ENCODE measurements at regions not wholly inside any gene's neighbourhood (a gene's known extent, or its start where the extent isn't known, plus 50 kb on each side); places are given as distances from the start of the nearest gene placed in this dataset.

DNA sequence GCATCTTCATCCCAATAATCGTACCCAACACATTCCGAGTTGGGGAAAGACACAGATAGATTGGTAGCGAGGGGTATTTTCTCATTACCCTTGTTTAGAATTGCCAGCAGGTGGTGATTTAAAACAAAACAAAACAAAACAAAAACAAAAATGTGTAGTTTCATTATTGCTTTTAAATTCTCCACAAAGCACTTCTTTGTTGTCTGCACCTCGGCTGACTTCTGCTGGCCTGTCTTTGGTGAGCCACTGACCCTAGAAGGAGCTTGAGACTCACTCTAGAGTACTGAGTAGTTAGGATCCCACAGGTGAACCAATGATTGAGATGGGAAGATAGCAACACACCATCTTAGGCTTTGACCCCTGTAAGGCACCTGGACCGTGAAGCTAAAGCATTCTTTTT, 105.4 kb upstream of the BET1 start:
- no peak for ATAC-seq
- intact Hi-C loops (cut with micrococcal nuclease) (no loop called here), in situ Hi-C loops (cut with MboI) (no loop called here)
- H3K9me1 ChIP-seq (ENCODE audit: control insufficient read depth, insufficient read depth, low read length), result no peaks in the 10 kb centered on the region
- H3K27me3 ChIP-seq (ENCODE audit: control insufficient read depth in 2 of 2, insufficient read depth in 2 of 2, low read length in 2 of 2), result no peaks in the 10 kb centered on the region
- H3K27ac ChIP-seq (ENCODE audit: extremely low read depth, low read depth, low read length), result no peak overlapping the region
- H3K79me2 ChIP-seq (ENCODE audit: control insufficient read depth, insufficient read depth, low read length), result no peaks in the 10 kb centered on the region
- ChIA-PET CTCF (ENCODE audit: low intra/inter-chr PET ratio) (no interaction called here), POLR2A (interaction anchor here (0.5 kb wide), 1 partner anchor 9 kb away, joined by 3 read pairs; no protein-coding TSS in a partner anchor)
- H2AFZ ChIP-seq (ENCODE audit: low read depth, low read length), result no peak overlapping the region
- H3K4me1 ChIP-seq (replicated peaks in 1 of 2; ENCODE audit: control insufficient read depth in 2 of 2, insufficient read depth in 2 of 2, low read length in 2 of 2), result no peaks in the 10 kb centered on the region
- TF ChIP-seq CREBBP (IDR thresholded peaks at IDR 0.05; ENCODE audit: low read depth, low read length) (no peak), ARHGAP35 (IDR thresholded peaks at IDR 0.05; ENCODE audit: partially characterized antibody) (no peak), BRD9 (IDR thresholded peaks at IDR 0.05; ENCODE audit: low read depth, partially characterized antibody) (no peak), MAFK (IDR thresholded peaks at IDR 0.05; ENCODE audit: low read length) (no peak), ZNF444 (CRISPR knock-in tag; IDR thresholded peaks at IDR 0.05) (no peak), ZNF239 (CRISPR knock-in tag; IDR thresholded peaks at IDR 0.05) (no peak), ZNF644 (tag; IDR thresholded peaks at IDR 0.05; ENCODE audit: low read depth) (no peak), CCAR2 (IDR thresholded peaks at IDR 0.05; ENCODE audit: low read depth, low read length) (no peak)
- TF ChIP-seq, protein P1, sequence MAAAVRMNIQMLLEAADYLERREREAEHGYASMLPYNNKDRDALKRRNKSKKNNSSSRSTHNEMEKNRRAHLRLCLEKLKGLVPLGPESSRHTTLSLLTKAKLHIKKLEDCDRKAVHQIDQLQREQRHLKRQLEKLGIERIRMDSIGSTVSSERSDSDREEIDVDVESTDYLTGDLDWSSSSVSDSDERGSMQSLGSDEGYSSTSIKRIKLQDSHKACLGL (CRISPR knock-in tag; IDR thresholded peaks at IDR 0.05; ENCODE audit: borderline replicate concordance, poor library complexity, severe bottlenecking), result no peak
- TF ChIP-seq, protein P2, sequence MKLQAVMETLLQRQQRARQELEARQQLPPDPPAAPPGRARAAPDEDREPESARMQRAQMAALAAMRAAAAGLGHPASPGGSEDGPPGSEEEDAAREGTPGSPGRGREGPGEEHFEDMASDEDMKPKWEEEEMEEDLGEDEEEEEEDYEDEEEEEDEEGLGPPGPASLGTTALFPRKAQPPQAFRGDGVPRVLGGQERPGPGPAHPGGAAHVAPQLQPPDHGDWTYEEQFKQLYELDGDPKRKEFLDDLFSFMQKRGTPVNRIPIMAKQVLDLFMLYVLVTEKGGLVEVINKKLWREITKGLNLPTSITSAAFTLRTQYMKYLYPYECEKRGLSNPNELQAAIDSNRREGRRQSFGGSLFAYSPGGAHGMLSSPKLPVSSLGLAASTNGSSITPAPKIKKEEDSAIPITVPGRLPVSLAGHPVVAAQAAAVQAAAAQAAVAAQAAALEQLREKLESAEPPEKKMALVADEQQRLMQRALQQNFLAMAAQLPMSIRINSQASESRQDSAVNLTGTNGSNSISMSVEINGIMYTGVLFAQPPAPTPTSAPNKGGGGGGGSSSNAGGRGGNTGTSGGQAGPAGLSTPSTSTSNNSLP (IDR thresholded peaks at IDR 0.05; ENCODE audit: borderline replicate concordance, low read depth, low read length), result no peak
- no peak overlapping the region for H3K4me2 ChIP-seq (ENCODE audit: insufficient read depth, low read length)
- under 1% methylated on average over 5 of the region's 5 CpGs for WGBS (ENCODE audit: insufficient coverage, low coverage, missing lambda C conversion rate)
- no peak for DNase-seq (ENCODE audit: extremely low read depth in 1 of 4, low spot score in 3 of 4)
- no peak overlapping the region for H3K9ac ChIP-seq (ENCODE audit: insufficient read depth in 1 of 2, low read depth in 2 of 2, low read length in 2 of 2)
- H3K4me3 ChIP-seq, result no peak overlapping the region
- H3K9me3 ChIP-seq (replicated peaks; ENCODE audit: control insufficient read depth, insufficient read depth, low read depth, low read length), result no peaks in the 10 kb centered on the region
- no peak for FAIRE-seq
- BruUV-seq (replicated peaks), result no TSS peak
- H3K36me3 ChIP-seq (ENCODE audit: control insufficient read depth, insufficient read depth, low read length), result no peaks in the 10 kb centered on the region
- no peaks in the 10 kb centered on the region for H4K20me1 ChIP-seq (replicated peaks; ENCODE audit: control insufficient read depth, insufficient read depth, low read length)
